HCT116 (cell line): ENCODE measurements at regions not wholly inside any gene's neighbourhood (a gene's known extent, or its start where the extent isn't known, plus 50 kb on each side); places are given as distances from the start of the nearest gene placed in this dataset.

Source experiments
- ATAC-seq: fragments of 200-7000 bp; cut with Tn5 transposase; 2 replicates; pipeline ENCODE4 v1.9.1; 2020; ENCODE audit warnings: mild to moderate bottlenecking, moderate library complexity
- BruUV-seq: library from RNA; stranded (reverse); fragments of 400-500 nt; replicated peaks from 2 replicates; lab custom pipeline; 2021; lab: Mats Ljungman, UMichigan
- CTCF ChIA-PET: fragments of 300-600 bp; sonication (Branson Sonifier 250); formaldehyde crosslinking; loops from one replicate; lab custom pipeline; 2021; ENCODE audit warnings: antibody characterized with exemption; lab: Charles Lee
- POLR2A ChIA-PET: fragments of 300-600, 350-600 bp; sonication (Branson Sonifier 250); formaldehyde crosslinking; loops from one replicate; lab custom pipeline; 2021; ENCODE audit warnings: antibody characterized with exemption; lab: Charles Lee
- RAD21 ChIA-PET, 2 experiments: fragments of 300-600 bp; sonication (Branson Sonifier 250); formaldehyde crosslinking; loops; one replicate each; lab custom pipeline; 2023; ENCODE audit warnings: low total read pairs in 2 of 2; ENCODE audit not compliant: uncharacterized antibody in 2 of 2, unreplicated experiment in 2 of 2, low non-redundant PET in 1 of 2; lab: Charles Lee
- DNase-seq: peaks from one replicate; pipeline ENCODE4 v3.0.0-alpha.2; 2010; ENCODE audit warnings: low read depth, low spot score
- H2AFZ ChIP-seq: fragments of 200-600 bp; shearing (Covaris generic), sonication (generic); 2 replicates; pipeline ENCODE4 v1.6.1; 2017; ENCODE audit warnings: low read depth, mixed run types, mixed read lengths, antibody characterized with exemption, low read length; ENCODE audit not compliant: poor library complexity, severe bottlenecking
- H3K27ac ChIP-seq: 2 replicates; pipeline ENCODE4 v1.5.1; 2012; ENCODE audit warnings: low read depth, low read length
- H3K27me3 ChIP-seq: fragments of 200-600 bp; sonication (generic); 2 replicates; pipeline ENCODE4 v1.6.1; 2016; ENCODE audit warnings: mixed run types, low read length, mixed read lengths; ENCODE audit not compliant: insufficient read depth
- H3K36me3 ChIP-seq, 2 experiments: fragments of 200-500 bp in 1 of 2; fragments of 200-600 bp in 1 of 2; sonication (Bioruptor generic) in 1 of 2; sonication (generic) in 1 of 2; 2 replicates each; pipeline versions ENCODE4 v1.5.1 to v1.6.1; 2014 to 2016; ENCODE audit warnings: low read length in 2 of 2, inconsistent platforms in 1 of 2, mixed read lengths in 1 of 2, mixed run types in 1 of 2; ENCODE audit not compliant: insufficient read depth in 2 of 2, control insufficient read depth in 1 of 2
- H3K4me1 ChIP-seq, 2 experiments: fragments of 200-600 bp in 1 of 2; sonication (generic) in 1 of 2; 2 replicates each; pipeline versions ENCODE4 v1.5.1 to v1.6.1; 2012 to 2017; ENCODE audit warnings: low read length in 2 of 2, inconsistent platforms in 1 of 2, mild to moderate bottlenecking in 1 of 2, mixed read lengths in 1 of 2, mixed run types in 1 of 2, moderate library complexity in 1 of 2; ENCODE audit not compliant: insufficient read depth in 2 of 2, control insufficient read depth in 1 of 2
- H3K4me2 ChIP-seq: fragments of 200-600 bp; sonication (generic); 2 replicates; pipeline ENCODE4 v1.6.1; 2017; ENCODE audit warnings: mixed run types, low read length, mixed read lengths
- H3K4me3 ChIP-seq, 2 experiments: fragments of 200-600 bp in 1 of 2; sonication (generic) in 1 of 2; replicated peaks in 1 of 2; 2 replicates each; pipeline ENCODE4 v1.5.1; 2011 to 2016; ENCODE audit warnings: low read length in 2 of 2, control low read depth in 1 of 2, low read depth in 1 of 2, mild to moderate bottlenecking in 1 of 2, mixed read lengths in 1 of 2, mixed run types in 1 of 2
- H3K79me2 ChIP-seq: fragments of 200-600 bp; sonication (generic); 2 replicates; pipeline ENCODE4 v1.6.1; 2017; ENCODE audit warnings: mild to moderate bottlenecking, mixed run types, low read length, moderate library complexity, mixed read lengths; ENCODE audit not compliant: insufficient read depth
- H3K9ac ChIP-seq: fragments of 200-600 bp; sonication (generic); 2 replicates; pipeline ENCODE4 v1.6.1; 2016; ENCODE audit warnings: low read length, mixed read lengths
- H3K9me2 ChIP-seq: fragments of 200-600 bp; sonication (generic), shearing (Covaris generic); 2 replicates; pipeline ENCODE4 v1.6.1; 2017; ENCODE audit warnings: mixed run types, mild to moderate bottlenecking, moderate library complexity; ENCODE audit not compliant: insufficient read depth
- H3K9me3 ChIP-seq, 2 experiments: fragments of 200-500 bp in 1 of 2; fragments of 200-600 bp in 1 of 2; sonication (Bioruptor generic) in 1 of 2; sonication (generic) in 1 of 2; 2 replicates each; pipeline ENCODE4 v1.6.1; 2014 to 2017; ENCODE audit warnings: low read length in 2 of 2, mixed read lengths in 2 of 2, inconsistent platforms in 1 of 2, low read depth in 1 of 2, mild to moderate bottlenecking in 1 of 2, mixed run types in 1 of 2, moderate library complexity in 1 of 2; ENCODE audit not compliant: control insufficient read depth in 1 of 2, insufficient read depth in 1 of 2
- H4K20me1 ChIP-seq: fragments of 200-600 bp; sonication (generic), shearing (Covaris generic); 2 replicates; pipeline ENCODE4 v1.6.1; 2017; ENCODE audit warnings: mixed run types, mild to moderate bottlenecking, moderate library complexity; ENCODE audit not compliant: insufficient read depth
- CBX3 ChIP-seq: IDR thresholded peaks from 2 replicates; pipeline ENCODE4 v1.6.1; 2012; ENCODE audit warnings: low read depth
- EZH2phosphoT487 ChIP-seq: fragments of 200-600 bp; IDR thresholded peaks from 2 replicates; pipeline ENCODE4 v1.6.1; 2018; ENCODE audit warnings: antibody characterized with exemption, borderline replicate concordance
- REST ChIP-seq: IDR thresholded peaks from 2 replicates; pipeline ENCODE4 v1.6.1; 2012; ENCODE audit warnings: low read depth
- SIN3A ChIP-seq: IDR thresholded peaks from 2 replicates; pipeline ENCODE4 v1.6.1; 2012; ENCODE audit warnings: low read depth
- SP1 ChIP-seq: IDR thresholded peaks from 2 replicates; pipeline ENCODE4 v1.6.1; 2012; ENCODE audit warnings: low read depth
- SRF ChIP-seq: IDR thresholded peaks from 2 replicates; pipeline ENCODE4 v1.6.1; 2012; ENCODE audit warnings: low read depth
- TCF7L2 ChIP-seq: IDR thresholded peaks from 2 replicates; pipeline ENCODE4 v1.7.0; 2011; ENCODE audit warnings: borderline replicate concordance, inconsistent platforms; ENCODE audit not compliant: insufficient read depth, insufficient read length; ENCODE audit errors: extremely low read depth
- ZNF274 ChIP-seq: fragments of 200-500 bp; sonication (Bioruptor generic); IDR thresholded peaks from 2 replicates; pipeline ENCODE4 v1.6.1; 2014; ENCODE audit warnings: mild to moderate bottlenecking, low read depth, low read length, inconsistent platforms
- intact Hi-C: fragments of 100-400 bp; cut with micrococcal nuclease; formaldehyde crosslinking; loops from 2 replicates; pipeline ENCODE4 v1.10.0; 2022
- TF ChIP-seq, protein P1 (sequence below): IDR thresholded peaks from 2 replicates; pipeline ENCODE4 v1.6.1; 2011; ENCODE audit warnings: mild to moderate bottlenecking, low read length, moderate library complexity; ENCODE audit not compliant: insufficient replicate concordance; ENCODE audit errors: extremely low read depth

GRCh38 chr2:100643467-100643866, 80.7 kb downstream of the PDCL3 start (continued):
- TF ChIP-seq REST (no peak), CBX3 (no peak)
- TF ChIP-seq, all 23 proteins: peak for 0

DNA sequence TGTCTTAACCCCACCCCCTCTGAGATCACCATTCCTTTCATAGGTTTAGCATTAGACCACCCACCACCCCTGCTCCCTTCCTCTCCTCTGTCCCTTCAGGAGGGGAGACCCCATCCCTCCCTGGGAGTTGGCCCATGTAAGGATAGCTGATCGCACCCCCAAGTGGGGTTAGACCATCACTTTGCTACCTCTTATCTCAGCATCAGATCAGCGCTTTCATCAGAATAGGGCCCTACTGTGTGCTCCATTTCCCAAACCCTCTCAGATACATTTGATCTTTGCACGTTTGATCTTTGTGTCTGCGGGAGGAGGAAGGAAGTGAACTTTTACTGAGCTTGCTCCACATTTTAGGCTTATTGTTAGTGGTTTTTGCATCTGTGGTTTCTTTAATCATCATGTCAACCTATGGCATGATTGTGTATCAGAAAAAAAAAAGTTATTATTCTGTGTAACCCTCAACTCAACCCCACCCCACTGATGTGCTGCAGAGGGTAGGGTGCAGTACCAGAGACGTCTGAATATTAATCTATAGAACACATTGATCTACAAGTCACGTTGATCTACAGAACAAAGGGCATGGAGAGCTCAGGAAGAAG, 81.2 kb downstream of the PDCL3 start:
- intact Hi-C loops: no loop called here
- no TSS peak for BruUV-seq
- Histone ChIP-seq H3K9ac (no peak overlapping the region), H3K4me2 (no peak overlapping the region), H3K9me2 (no peaks in the 10 kb centered on the region), H2AFZ (no peak overlapping the region), H3K4me3 (no peak overlapping the region), H3K9me3 (no peaks in the 10 kb centered on the region), H3K27ac (no peak overlapping the region), H3K27me3 (no peaks in the 10 kb centered on the region), H3K36me3 (no peaks in the 10 kb centered on the region), H3K4me1 (no peaks in the 10 kb centered on the region), H4K20me1 (no peaks in the 10 kb centered on the region), H3K79me2 (no peaks in the 10 kb centered on the region)
- ChIA-PET RAD21 (no interaction called here), CTCF (no interaction called here), POLR2A (no interaction called here)
- ATAC-seq (no peak), DNase-seq (no peak)
- TF ChIP-seq, protein P1, sequence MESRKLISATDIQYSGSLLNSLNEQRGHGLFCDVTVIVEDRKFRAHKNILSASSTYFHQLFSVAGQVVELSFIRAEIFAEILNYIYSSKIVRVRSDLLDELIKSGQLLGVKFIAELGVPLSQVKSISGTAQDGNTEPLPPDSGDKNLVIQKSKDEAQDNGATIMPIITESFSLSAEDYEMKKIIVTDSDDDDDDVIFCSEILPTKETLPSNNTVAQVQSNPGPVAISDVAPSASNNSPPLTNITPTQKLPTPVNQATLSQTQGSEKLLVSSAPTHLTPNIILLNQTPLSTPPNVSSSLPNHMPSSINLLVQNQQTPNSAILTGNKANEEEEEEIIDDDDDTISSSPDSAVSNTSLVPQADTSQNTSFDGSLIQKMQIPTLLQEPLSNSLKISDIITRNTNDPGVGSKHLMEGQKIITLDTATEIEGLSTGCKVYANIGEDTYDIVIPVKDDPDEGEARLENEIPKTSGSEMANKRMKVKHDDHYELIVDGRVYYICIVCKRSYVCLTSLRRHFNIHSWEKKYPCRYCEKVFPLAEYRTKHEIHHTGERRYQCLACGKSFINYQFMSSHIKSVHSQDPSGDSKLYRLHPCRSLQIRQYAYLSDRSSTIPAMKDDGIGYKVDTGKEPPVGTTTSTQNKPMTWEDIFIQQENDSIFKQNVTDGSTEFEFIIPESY: no peak
- no peak for TF ChIP-seq ZNF274
- no peak for TF ChIP-seq EZH2phosphoT487
- TF ChIP-seq SIN3A: no peak
- TF ChIP-seq TCF7L2: no peak
- no peak for TF ChIP-seq SP1
- no peak for TF ChIP-seq CBX3
- TF ChIP-seq SRF: no peak
